HG03439 (cell line): ENCODE measurements at regions not wholly inside any gene's neighbourhood (a gene's known extent, or its start where the extent isn't known, plus 50 kb on each side); places are given as distances from the start of the nearest gene placed in this dataset.

Experiments
- ATAC-seq: cut with Tn5 transposase; IDR thresholded peaks from one replicate; pipeline ENCODE4 v1.9.1; 2021; ENCODE audit warnings: mild to moderate bottlenecking, moderate library complexity; ENCODE audit not compliant: unreplicated experiment

- ATAC-seq, result no peak
Observed at GRCh38 chr3:83513051-83513450, 1445.7 kb upstream of the CADM2 start.

- ATAC-seq, result no peak
Observed at GRCh38 chr3:83513677-83514076, 1445.1 kb upstream of the CADM2 start.

GRCh38 chr3:83514130-83514914 is 1444.5 kb upstream of the CADM2 start:
- ATAC-seq, result no peak

DNA sequence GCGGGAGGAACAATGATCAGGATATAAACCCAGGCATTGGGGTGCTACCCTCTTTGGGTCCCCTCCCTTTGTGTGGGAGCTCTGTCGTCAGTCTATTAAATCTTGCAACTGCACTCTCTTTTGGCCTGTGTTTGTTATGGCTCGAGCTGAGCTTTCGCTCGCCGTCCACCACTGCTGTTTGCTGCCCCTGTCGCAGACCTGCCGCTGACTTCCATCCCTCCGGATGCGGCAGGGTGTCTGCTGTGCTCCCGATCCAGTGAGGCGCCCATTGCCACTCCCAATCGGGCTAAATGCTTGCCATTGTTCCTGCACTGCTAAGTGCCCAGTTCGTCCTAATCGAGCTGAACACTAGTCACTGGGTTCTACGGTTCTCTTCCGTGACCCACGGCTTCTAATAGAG is 1443.7 kb upstream of the CADM2 start:
- no peak for ATAC-seq

DNA sequence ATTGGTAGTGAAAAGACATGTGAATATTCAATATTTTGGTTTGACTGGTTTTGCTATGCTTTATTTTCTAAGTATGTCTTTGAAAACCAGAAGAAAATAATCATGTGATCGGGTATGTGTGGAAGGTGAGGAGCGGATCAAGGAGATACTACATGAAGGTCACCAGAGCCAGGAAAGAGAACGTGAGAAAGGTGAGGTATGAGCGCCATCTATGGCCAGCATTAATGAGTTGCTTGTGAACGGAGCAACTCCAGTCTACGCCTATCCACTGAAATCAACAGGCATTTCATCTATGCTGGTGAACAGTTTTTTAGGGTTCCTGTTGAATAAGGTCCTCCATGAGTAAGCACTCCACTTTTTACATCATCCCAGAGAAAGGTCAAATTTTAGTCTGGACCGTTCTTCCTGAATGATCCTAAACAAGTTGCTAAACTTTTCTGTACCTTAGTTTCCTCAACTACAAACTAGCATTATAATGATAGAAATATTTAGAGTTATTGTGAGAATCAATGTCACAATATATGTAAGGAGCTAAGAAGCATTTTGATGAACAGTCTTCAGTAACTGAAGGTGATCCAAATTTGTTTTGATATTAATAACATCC is 1435.2 kb upstream of the CADM2 start:
- ATAC-seq, result peak; percentile 84

DNA sequence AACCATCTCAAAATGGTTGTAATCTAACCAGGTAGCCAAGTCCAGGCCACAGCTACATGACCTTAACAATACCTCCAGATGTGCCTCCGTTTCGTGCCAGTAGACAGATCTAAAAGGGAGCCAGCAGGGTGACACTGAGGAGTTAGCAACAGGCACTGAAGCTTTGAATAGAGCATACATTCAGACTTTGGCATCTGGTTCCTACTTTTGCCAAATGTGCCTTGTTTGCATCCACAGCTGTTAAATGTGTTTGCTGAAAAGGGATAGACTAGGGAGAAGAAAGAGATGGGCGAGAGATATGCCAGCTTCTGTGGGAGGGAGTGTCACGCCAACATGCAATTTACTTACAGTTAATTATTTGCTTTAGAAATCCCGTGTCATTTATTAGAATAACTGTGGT is 1433.9 kb upstream of the CADM2 start:
- ATAC-seq, result no peak

DNA sequence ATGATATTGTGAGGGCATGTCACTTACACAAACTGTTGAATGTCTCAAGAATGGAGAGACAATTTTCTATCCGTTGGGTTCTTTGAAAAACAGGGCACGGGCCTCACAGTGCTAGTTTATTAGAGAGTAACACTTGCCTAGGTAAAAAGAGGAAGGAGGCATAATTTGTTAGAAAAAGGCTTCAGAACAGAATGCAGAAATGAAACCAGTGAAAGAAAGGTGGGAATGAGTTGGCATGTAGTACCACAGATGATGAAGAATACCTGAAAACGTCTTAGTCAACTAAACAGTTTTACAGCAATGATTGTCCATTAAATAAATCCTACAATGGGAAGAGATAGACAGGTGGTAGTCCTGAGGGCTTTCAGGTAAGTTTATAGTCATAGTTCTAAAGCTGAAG is 1399.7 kb upstream of the CADM2 start:
- ATAC-seq, result no peak

- ATAC-seq, result no peak
Observed at GRCh38 chr3:83567935-83568334, 1390.9 kb upstream of the CADM2 start.

- no peak for ATAC-seq
Observed at GRCh38 chr3:83581546-83581945, 1377.2 kb upstream of the CADM2 start.

DNA sequence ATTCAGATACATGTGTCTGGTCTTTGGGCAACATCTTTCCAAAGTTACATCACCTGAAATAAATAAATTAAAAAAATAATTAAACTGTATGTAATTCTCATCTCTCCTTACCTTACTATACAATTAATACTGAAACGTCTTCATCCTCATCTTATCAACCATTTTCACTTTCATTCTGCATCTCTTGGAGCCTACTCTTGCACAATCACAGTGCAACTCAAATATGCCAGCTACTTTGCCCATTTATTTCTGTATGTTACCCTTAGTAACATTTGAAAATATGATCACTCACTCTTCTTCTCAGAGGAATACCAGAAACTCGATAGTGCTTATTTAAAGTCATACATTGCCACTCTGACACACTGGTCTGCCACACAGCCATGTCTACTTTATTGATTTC is 1357.1 kb upstream of the CADM2 start:
- ATAC-seq, result no peak

DNA sequence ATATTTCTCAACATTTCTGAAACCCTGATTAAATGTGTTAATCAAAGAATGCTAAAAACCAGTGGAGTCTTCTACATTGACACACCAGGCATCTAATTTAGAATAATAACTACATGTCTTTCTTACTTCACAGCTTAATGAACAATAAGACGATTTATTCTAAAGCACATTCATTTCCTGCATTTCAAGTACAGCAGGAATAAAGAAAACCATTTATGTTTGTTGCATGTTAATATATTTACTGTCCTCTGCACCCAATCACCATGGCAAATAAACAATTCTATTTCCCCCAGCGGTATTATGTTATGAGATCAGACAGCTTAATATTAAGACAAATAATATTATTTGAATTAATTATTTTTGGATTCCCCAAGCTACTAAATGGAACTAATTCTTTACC is 1336.3 kb upstream of the CADM2 start:
- no peak for ATAC-seq

GRCh38 chr3:83625261-83625660 is 1333.5 kb upstream of the CADM2 start:
- no peak for ATAC-seq

- ATAC-seq, result no peak
Observed at GRCh38 chr3:83628471-83628870, 1330.3 kb upstream of the CADM2 start.

DNA sequence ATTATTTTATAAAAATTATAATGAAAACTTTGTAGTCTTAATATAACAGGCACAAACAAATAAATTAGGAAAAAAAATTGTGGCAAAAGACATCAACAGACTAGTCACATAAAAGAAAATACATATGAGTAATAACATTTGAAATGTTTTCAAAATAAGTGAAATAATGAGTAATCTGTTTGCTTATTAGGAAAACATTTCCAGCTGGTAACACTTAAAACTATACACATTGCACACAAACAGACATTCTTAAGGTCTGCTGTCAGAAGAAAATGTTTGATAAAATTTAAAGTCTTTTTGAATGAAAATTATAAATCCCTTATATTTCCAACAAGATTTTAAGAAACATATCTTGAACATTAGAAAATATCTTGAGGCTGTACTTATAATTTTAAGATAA is 1326.3 kb upstream of the CADM2 start:
- ATAC-seq, result no peak

DNA sequence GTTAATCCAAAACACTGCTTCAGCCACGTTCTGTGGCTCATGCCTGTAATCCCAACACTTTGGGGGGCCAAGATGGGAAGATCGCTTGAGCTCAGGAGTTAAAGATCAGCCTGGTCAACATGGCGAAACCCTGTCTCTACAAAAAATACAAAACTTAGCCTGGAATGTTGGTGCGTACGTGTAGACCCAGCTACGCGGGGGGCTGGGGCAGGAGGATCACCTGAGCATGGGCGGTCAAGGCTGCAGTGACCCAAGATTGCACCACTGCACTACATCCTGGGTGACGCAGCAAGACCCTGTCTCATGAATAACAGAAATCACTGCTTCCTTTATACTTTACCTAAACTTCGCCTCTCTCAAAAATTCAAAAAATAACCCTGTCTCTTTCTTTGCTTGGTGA is 1325.0 kb upstream of the CADM2 start:
- ATAC-seq, result no peak

- no peak for ATAC-seq
Observed at GRCh38 chr3:83649692-83650091, 1309.1 kb upstream of the CADM2 start.

DNA sequence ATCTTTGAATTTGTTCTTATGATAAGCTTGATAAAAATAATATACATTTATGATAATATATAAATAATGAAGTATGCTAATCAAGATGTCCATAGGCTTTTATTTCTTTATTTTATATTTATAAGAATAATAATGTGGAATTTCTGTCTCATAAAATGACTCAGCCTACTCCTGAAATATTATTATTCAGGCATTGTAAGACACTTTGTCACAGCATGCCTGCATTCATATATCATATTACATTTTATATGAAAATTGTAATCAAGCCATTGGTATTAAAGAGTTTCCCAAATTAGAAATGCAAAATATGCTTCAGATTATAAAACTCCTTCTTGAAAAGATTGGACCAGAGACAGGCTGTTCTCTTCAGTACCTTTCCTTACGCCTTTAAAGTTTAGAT is 1303.7 kb upstream of the CADM2 start:
- ATAC-seq, result no peak

- no peak for ATAC-seq
Observed at GRCh38 chr3:83662381-83662960, 1296.3 kb upstream of the CADM2 start.

- ATAC-seq, result no peak
Observed at GRCh38 chr3:83670416-83670815, 1288.4 kb upstream of the CADM2 start.

DNA sequence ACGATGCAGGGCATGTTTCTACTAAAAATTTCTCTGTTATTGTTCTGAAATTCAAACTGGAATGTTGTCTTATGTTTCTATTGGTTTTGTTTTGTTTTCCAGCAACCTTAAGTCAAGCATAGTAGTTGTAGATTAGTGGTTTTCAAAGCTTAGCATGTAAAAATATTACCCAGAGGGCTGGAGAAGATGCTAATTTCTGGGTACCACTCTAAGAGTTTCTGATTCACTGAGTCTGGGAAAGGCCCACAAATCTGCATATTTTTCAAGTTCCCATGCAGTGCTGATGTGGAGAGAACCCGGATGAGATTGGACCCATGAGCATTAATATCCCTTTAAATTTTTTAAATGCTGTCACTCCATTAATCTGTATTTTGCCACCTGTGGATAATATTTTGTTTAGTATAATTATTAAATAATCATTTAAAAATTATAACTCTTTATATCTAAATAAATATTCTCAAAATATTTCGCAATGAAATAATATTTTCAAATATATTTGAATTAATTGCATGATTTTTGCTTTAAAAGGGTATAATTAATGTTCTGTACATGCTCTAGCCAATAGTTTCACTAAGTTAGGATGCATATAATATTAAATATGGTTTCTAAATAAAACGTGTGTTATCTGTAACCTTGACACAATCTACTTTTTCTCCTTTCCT is 1274.7 kb upstream of the CADM2 start:
- no peak for ATAC-seq

- no peak for ATAC-seq
Observed at GRCh38 chr3:83706669-83707068, 1252.1 kb upstream of the CADM2 start.

DNA sequence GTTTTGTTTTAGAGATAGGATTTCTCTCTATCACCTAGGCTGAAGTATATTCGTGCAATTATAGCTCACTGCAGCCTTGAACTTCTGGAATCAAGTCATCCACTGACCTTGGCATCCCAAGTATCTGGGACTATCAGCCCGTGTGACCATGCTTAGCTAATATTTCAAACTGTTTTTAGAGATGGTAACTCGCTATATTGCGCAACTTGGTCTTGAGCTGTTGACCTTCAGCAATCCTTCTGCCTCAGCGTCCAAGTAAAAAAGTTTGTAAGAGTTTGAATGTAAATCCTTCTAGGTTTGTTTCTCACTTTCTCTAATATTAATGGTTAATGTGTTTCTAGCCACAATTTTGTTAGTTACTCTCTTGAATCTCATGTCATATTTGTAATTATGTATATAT is 1243.5 kb upstream of the CADM2 start:
- no peak for ATAC-seq
